ENCODE measurements at regions not wholly inside any gene's neighbourhood (a gene's known extent, or its start where the extent isn't known, plus 50 kb on each side); places are given as distances from the start of the nearest gene placed in this dataset.

DNA sequence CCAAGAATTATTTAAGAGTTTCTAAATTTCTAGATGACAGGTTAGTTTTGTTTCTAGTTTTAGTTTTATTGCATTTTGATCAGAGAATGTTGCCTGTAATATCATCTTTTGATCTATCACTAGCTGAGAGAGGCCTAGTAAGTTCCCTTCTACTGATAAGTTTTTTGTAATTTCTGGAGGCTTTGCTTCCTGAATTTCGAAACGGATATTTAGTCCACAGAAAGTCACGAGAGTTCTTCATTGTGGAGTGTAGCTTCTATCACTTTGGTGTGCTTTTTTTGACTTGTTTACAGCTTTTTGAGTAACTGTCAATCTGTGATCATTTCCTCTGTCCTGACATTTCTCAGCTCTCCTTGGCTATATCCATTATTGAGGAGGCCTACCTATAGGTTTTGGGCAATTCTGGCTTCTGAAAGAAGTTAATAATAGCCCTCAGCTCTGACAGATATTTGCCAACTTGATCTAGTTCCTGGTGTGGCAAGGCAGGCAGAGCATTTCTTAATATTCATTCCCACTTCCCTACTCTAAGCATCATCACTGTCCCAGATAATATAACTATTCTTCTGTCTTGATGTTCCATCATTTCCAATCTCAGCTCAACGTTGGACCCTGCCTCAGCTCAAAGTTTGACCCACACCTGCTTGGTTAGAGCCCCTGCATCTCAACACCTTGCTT, 171.3 kb downstream of the BLID start:
- no peaks in the 10 kb centered on the region for H3K27me3 Mint-ChIP-seq (ENCODE audit: low read depth)
- no peak overlapping the region for H2BK5ac ChIP-seq (ENCODE audit: insufficient read length, low read length)
- H3K9ac ChIP-seq (ENCODE audit: extremely low read depth, insufficient read length, low read length): no peak overlapping the region

More for the DNA sequence above, 171.3 kb downstream of the BLID start:
- Histone ChIP-seq H4K20me1 (ENCODE audit: control insufficient read depth, insufficient read depth, insufficient read length) (no peaks in the 10 kb centered on the region), H3K79me2 (ENCODE audit: insufficient read depth, low read length) (no peaks in the 10 kb centered on the region), H2BK15ac (ENCODE audit: low read depth, low read length) (no peak overlapping the region), H2AFZ (ENCODE audit: low read length) (no peak overlapping the region), H3K4ac (ENCODE audit: low read depth, low read length) (no peak overlapping the region), H3K4me1 (ENCODE audit: insufficient read depth, low read length) (no peaks in the 10 kb centered on the region), H3K23me2 (ENCODE audit: insufficient read length, low read depth, low read length, poor library complexity, severe bottlenecking) (no peaks in the 10 kb centered on the region), H3K14ac (ENCODE audit: insufficient read depth, low read length) (no peak overlapping the region), H2BK120ac (ENCODE audit: low read depth, low read length, poor library complexity, severe bottlenecking) (no peak overlapping the region), H3K9me3 (ENCODE audit: control insufficient read depth, low read depth, low read length) (no peaks in the 10 kb centered on the region), H2AK5ac (ENCODE audit: insufficient read length, low read length) (no peak overlapping the region), H4K8ac (replicated peaks; ENCODE audit: insufficient read length, low read depth, low read length) (no peak overlapping the region), H3K79me1 (ENCODE audit: insufficient read depth, low read depth, low read length, poor library complexity, severe bottlenecking) (no peaks in the 10 kb centered on the region), H3K18ac (ENCODE audit: insufficient read length, low read depth, low read length) (no peak overlapping the region), H3K56ac (ENCODE audit: insufficient read length, low read depth, low read length) (no peak overlapping the region), H3K27me3 (ENCODE audit: insufficient read depth, low read length) (no peaks in the 10 kb centered on the region), H3K4me2 (ENCODE audit: insufficient read depth, insufficient read length, low read length) (no peak overlapping the region), H4K91ac (ENCODE audit: insufficient read length, low read depth, low read length) (no peak overlapping the region), H3T11ph (ENCODE audit: low read length) (no peak overlapping the region), H2BK12ac (ENCODE audit: insufficient read length, low read depth, low read length) (no peak overlapping the region), H2BK20ac (ENCODE audit: low read depth, low read length, poor library complexity, severe bottlenecking) (no peak overlapping the region), H3K23ac (ENCODE audit: insufficient read length, low read depth, low read length) (no peak overlapping the region), H3K27ac (ENCODE audit: insufficient read length, low read depth, low read length) (no peak overlapping the region), H4K5ac (ENCODE audit: insufficient read length, low read depth, low read length) (no peak overlapping the region)
- Mint-ChIP-seq H3K27ac (no peak overlapping the region), H3K9me3 (peaks cover 7 to 12% of the 10 kb centered on the region in 2 experiments; a peak in 4 of 5 replicates), H3K4me1 (no peaks in the 10 kb centered on the region), H3K4me3 (no peak overlapping the region), H3K36me3 (ENCODE audit: insufficient read depth in 1 of 3, low read depth in 3 of 3) (peaks cover 4 to 11% (median 10%) of the 10 kb centered on the region in 3 experiments; a peak in 4 of 7 replicates)
- no peak for DNase-seq
- TF ChIP-seq, protein P1, sequence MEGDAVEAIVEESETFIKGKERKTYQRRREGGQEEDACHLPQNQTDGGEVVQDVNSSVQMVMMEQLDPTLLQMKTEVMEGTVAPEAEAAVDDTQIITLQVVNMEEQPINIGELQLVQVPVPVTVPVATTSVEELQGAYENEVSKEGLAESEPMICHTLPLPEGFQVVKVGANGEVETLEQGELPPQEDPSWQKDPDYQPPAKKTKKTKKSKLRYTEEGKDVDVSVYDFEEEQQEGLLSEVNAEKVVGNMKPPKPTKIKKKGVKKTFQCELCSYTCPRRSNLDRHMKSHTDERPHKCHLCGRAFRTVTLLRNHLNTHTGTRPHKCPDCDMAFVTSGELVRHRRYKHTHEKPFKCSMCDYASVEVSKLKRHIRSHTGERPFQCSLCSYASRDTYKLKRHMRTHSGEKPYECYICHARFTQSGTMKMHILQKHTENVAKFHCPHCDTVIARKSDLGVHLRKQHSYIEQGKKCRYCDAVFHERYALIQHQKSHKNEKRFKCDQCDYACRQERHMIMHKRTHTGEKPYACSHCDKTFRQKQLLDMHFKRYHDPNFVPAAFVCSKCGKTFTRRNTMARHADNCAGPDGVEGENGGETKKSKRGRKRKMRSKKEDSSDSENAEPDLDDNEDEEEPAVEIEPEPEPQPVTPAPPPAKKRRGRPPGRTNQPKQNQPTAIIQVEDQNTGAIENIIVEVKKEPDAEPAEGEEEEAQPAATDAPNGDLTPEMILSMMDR (conservative IDR thresholded peaks at IDR 0.05): no peak
- WGBS (ENCODE audit: extremely low coverage, insufficient read length, low lambda C conversion rate): no CpG with 5 or more reads among the region's 4 CpGs
